Astrocyte (in vitro differentiated cells and primary cell): ENCODE measurements at regions not wholly inside any gene's neighbourhood (a gene's known extent, or its start where the extent isn't known, plus 50 kb on each side); places are given as distances from the start of the nearest gene placed in this dataset.

Source experiments
- CTCF ChIP-seq: IDR thresholded peaks from 2 replicates; pipeline ENCODE4 v1.5.1; 2011; ENCODE audit warnings: low read depth, mild to moderate bottlenecking, inconsistent platforms, low read length, moderate library complexity; ENCODE audit not compliant: insufficient read depth
- EZH2 ChIP-seq: IDR thresholded peaks from 2 replicates; pipeline ENCODE4 v1.6.1; 2012; ENCODE audit warnings: mild to moderate bottlenecking, low read length, inconsistent platforms; ENCODE audit not compliant: insufficient read depth

- TF ChIP-seq EZH2 (no peak), CTCF (no peak)
Measured at GRCh38 chr12:126768517-126768916, 1498.5 kb upstream of the TMEM132C start.
